Limb (tissue), 2 donors: ENCODE measurements at regions not wholly inside any gene's neighbourhood (a gene's known extent, or its start where the extent isn't known, plus 50 kb on each side); places are given as distances from the start of the nearest gene placed in this dataset.
"Not testable (repeated sequence)": the region's sequence is repeated elsewhere in the genome, so short reads cannot be mapped to it uniquely, and the experiment has no call there.

Experiments used
- DNase-seq, 2 donors: peaks; one replicate each; pipeline ENCODE4 v3.0.0-alpha.2; 2016; ENCODE audit errors: extremely low spot score in 2 of 2

- no peak for DNase-seq
Measured at GRCh38 chr6:132142768-132143167, 191.6 kb upstream of the CCN2 start.

- DNase-seq: no peak
Measured at GRCh38 chr6:132142308-132142707, 191.1 kb upstream of the CCN2 start.

GRCh38 chr6:132140189-132140588 is 189.0 kb upstream of the CCN2 start:
- DNase-seq: no peak

- no peak for DNase-seq
Measured at GRCh38 chr6:132139611-132140010, 188.4 kb upstream of the CCN2 start.

- DNase-seq: no peak
Measured at GRCh38 chr6:132136981-132137380, 185.8 kb upstream of the CCN2 start.

GRCh38 chr6:132135409-132135808 is 184.2 kb upstream of the CCN2 start:
- DNase-seq: no peak

- DNase-seq: no peak
Measured at GRCh38 chr6:132133736-132134445, 182.7 kb upstream of the CCN2 start.

GRCh38 chr6:132132924-132133639 is 181.9 kb upstream of the CCN2 start:
- peak in 1 of 2 donors; percentile 41 for DNase-seq

GRCh38 chr6:132132422-132132821 is 181.2 kb upstream of the CCN2 start:
- DNase-seq: peak in 1 of 2 donors; percentile 34

GRCh38 chr6:132131758-132132157 is 180.6 kb upstream of the CCN2 start:
- peak; percentile 68 to 71 for DNase-seq

GRCh38 chr6:132131351-132131750 is 180.2 kb upstream of the CCN2 start:
- no peak for DNase-seq

- DNase-seq: peak; percentile 60 to 87
Measured at GRCh38 chr6:132130626-132131298, 179.6 kb upstream of the CCN2 start.

- no peak for DNase-seq
Measured at GRCh38 chr6:132128424-132128823, 177.3 kb upstream of the CCN2 start.

GRCh38 chr6:132126150-132126549 is 175.0 kb upstream of the CCN2 start:
- no peak for DNase-seq

GRCh38 chr6:132122871-132123270 is 171.7 kb upstream of the CCN2 start:
- peak in 1 of 2 donors; percentile 36 for DNase-seq

GRCh38 chr6:132122176-132122575 is 171.0 kb upstream of the CCN2 start:
- DNase-seq: no peak

- no peak for DNase-seq
Measured at GRCh38 chr6:132118144-132118543, 167.0 kb upstream of the CCN2 start.

- DNase-seq: no peak
Measured at GRCh38 chr6:132115714-132116366, 164.7 kb upstream of the CCN2 start.

- DNase-seq: no peak
Measured at GRCh38 chr6:132114201-132114825, 163.1 kb upstream of the CCN2 start.

GRCh38 chr6:132109752-132110151 is 158.6 kb upstream of the CCN2 start:
- not testable (repeated sequence) for DNase-seq

GRCh38 chr6:132107896-132108295 is 156.7 kb upstream of the CCN2 start:
- DNase-seq: no peak
